ENCODE measurements at regions not wholly inside any gene's neighbourhood (a gene's known extent, or its start where the extent isn't known, plus 50 kb on each side); places are given as distances from the start of the nearest gene placed in this dataset.
"Not testable (repeated sequence)": the region's sequence is repeated elsewhere in the genome, so short reads cannot be mapped to it uniquely, and the experiment has no call there.

- DNase-seq, result no peak
Observed at GRCh38 chr11:98659431-98659830, 361.3 kb upstream of the CNTN5 start.

- DNase-seq, result no peak
Observed at GRCh38 chr11:98674390-98674789, 346.4 kb upstream of the CNTN5 start.

- no peak for DNase-seq
Observed at GRCh38 chr11:98679673-98680072, 341.1 kb upstream of the CNTN5 start.

- DNase-seq, result no peak
Observed at GRCh38 chr11:98701541-98701940, 319.2 kb upstream of the CNTN5 start.

GRCh38 chr11:98703779-98704556, 316.8 kb upstream of the CNTN5 start:
- DNase-seq, result no peak

- no peak for DNase-seq
Observed at GRCh38 chr11:98710026-98710425, 310.7 kb upstream of the CNTN5 start.

- DNase-seq, result no peak
Observed at GRCh38 chr11:98710986-98711385, 309.8 kb upstream of the CNTN5 start.

GRCh38 chr11:98720951-98721350, 299.8 kb upstream of the CNTN5 start:
- no peak for DNase-seq

GRCh38 chr11:98725471-98725870, 295.3 kb upstream of the CNTN5 start:
- DNase-seq, result no peak

- no peak for DNase-seq
Observed at GRCh38 chr11:98728421-98728820, 292.3 kb upstream of the CNTN5 start.

GRCh38 chr11:98729118-98729517, 291.6 kb upstream of the CNTN5 start:
- DNase-seq, result no peak

- no peak for DNase-seq
Observed at GRCh38 chr11:98732947-98733346, 287.8 kb upstream of the CNTN5 start.

GRCh38 chr11:98733378-98733777, 287.4 kb upstream of the CNTN5 start:
- not testable (repeated sequence) for DNase-seq

GRCh38 chr11:98734686-98735085, 286.1 kb upstream of the CNTN5 start:
- DNase-seq, result no peak

GRCh38 chr11:98736833-98737232, 283.9 kb upstream of the CNTN5 start:
- DNase-seq, result no peak

GRCh38 chr11:98740321-98740720, 280.4 kb upstream of the CNTN5 start:
- DNase-seq, result no peak

- DNase-seq, result not testable (repeated sequence)
Observed at GRCh38 chr11:98763446-98763845, 257.3 kb upstream of the CNTN5 start.

- DNase-seq, result no peak
Observed at GRCh38 chr11:98766903-98767302, 253.8 kb upstream of the CNTN5 start.

- DNase-seq, result not testable (repeated sequence)
Observed at GRCh38 chr11:98770046-98770445, 250.7 kb upstream of the CNTN5 start.

- no peak for DNase-seq
Observed at GRCh38 chr11:98771791-98772190, 249.0 kb upstream of the CNTN5 start.

GRCh38 chr11:98772893-98773292, 247.9 kb upstream of the CNTN5 start:
- peak; percentile 68 for DNase-seq

- no peak for DNase-seq
Observed at GRCh38 chr11:98793276-98793675, 227.5 kb upstream of the CNTN5 start.

- DNase-seq, result no peak
Observed at GRCh38 chr11:98798333-98798732, 222.4 kb upstream of the CNTN5 start.

- no peak for DNase-seq
Observed at GRCh38 chr11:98800696-98801095, 220.1 kb upstream of the CNTN5 start.

Data from NCI-H2081 treated with DMSO at 0.1 percent for 48 hours (cell line).